ENCODE measurements at regions not wholly inside any gene's neighbourhood (a gene's known extent, or its start where the extent isn't known, plus 50 kb on each side); places are given as distances from the start of the nearest gene placed in this dataset.

DNA sequence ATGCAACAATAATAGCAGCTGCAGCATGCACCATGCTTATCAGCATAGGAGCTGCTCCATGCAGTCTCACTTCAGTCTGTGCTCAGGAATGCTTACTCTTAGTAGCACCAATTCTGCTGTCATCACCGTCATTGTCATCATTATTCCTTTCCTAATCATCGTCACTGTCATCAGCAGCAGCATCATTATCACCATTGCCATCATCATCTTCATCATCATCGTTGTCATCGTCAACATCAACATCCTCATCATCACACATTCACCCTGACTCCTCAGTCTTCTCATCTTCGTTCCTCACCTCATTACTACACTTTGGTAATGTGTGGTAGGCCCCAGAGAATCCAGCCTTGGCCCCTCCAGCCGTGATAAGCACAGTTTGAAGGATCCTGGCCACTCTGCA is 545.0 kb downstream of the TNS3 start (continued):
- no peak for TF ChIP-seq GTF2F1 (IDR thresholded peaks at IDR 0.05; ENCODE audit: borderline replicate concordance, low read depth, low read length)
- no peak for TF ChIP-seq JUN (IDR thresholded peaks at IDR 0.05; ENCODE audit: low read depth, low read length)
- TF ChIP-seq SRF (IDR thresholded peaks at IDR 0.05; ENCODE audit: low read depth, low read length): no peak
- TF ChIP-seq, protein P1, sequence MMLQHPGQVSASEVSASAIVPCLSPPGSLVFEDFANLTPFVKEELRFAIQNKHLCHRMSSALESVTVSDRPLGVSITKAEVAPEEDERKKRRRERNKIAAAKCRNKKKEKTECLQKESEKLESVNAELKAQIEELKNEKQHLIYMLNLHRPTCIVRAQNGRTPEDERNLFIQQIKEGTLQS (IDR thresholded peaks at IDR 0.05; ENCODE audit: insufficient read depth, low read depth, low read length): no peak
- no peak for TF ChIP-seq SIRT6 (IDR thresholded peaks at IDR 0.05; ENCODE audit: low read length)
- TF ChIP-seq CHD2 (IDR thresholded peaks at IDR 0.05; ENCODE audit: low read length): no peak

All from H1 (cell line).